SK-N-SH treated with all-trans-retinoic acid at 6 μM for 48 hours (cell line): ENCODE measurements at regions not wholly inside any gene's neighbourhood (a gene's known extent, or its start where the extent isn't known, plus 50 kb on each side); places are given as distances from the start of the nearest gene placed in this dataset.

Experiments
- BACH2 ChIP-seq: fragments of 250-450 bp; sonication (Bioruptor Pico); IDR thresholded peaks from 2 replicates; pipeline ENCODE4 v1.9.0; 2021; ENCODE audit warnings: mild to moderate bottlenecking, borderline replicate concordance
- CSDC2 ChIP-seq: fragments of 250-450 bp; sonication (Bioruptor Pico); IDR thresholded peaks from 2 replicates; pipeline ENCODE4 v1.5.0; 2020; ENCODE audit warnings: mild to moderate bottlenecking, moderate library complexity
- GLIS3 ChIP-seq: fragments of 250-450 bp; sonication (Bioruptor Pico); IDR thresholded peaks from 2 replicates; pipeline ENCODE4 v1.5.0; 2020; ENCODE audit warnings: mild to moderate bottlenecking, moderate library complexity
- PPARA ChIP-seq: fragments of 250-450 bp; sonication (Bioruptor Pico); IDR thresholded peaks from 2 replicates; pipeline ENCODE4 v1.5.0; 2020; ENCODE audit warnings: mild to moderate bottlenecking, borderline replicate concordance
- RARB ChIP-seq: fragments of 250-450 bp; sonication (Bioruptor Pico); IDR thresholded peaks from 2 replicates; pipeline ENCODE4 v1.8.0; 2021; ENCODE audit warnings: mild to moderate bottlenecking, moderate library complexity
- SNAI2 ChIP-seq: fragments of 250-450 bp; sonication (Bioruptor Pico); IDR thresholded peaks from 2 replicates; pipeline ENCODE4 v1.5.0; 2020; ENCODE audit warnings: mild to moderate bottlenecking, moderate library complexity
- ZFP3 ChIP-seq: fragments of 250-450 bp; sonication (Bioruptor Pico); IDR thresholded peaks from 2 replicates; pipeline ENCODE4 v1.5.0; 2020; ENCODE audit warnings: mild to moderate bottlenecking, moderate library complexity
- TF ChIP-seq, protein P1 (sequence below): fragments of 250-450 bp; sonication (Bioruptor Pico); IDR thresholded peaks from 2 replicates; pipeline ENCODE4 v1.5.1; 2020; ENCODE audit warnings: low read depth, mild to moderate bottlenecking, moderate library complexity
- TF ChIP-seq, protein P2 (sequence below): fragments of 250-450 bp; sonication (Bioruptor Pico); IDR thresholded peaks from 2 replicates; pipeline ENCODE4 v1.5.1; 2021; ENCODE audit warnings: mild to moderate bottlenecking, moderate library complexity
- TF ChIP-seq, protein P3 (sequence below): fragments of 250-450 bp; sonication (Bioruptor Pico); IDR thresholded peaks from 2 replicates; pipeline ENCODE4 v1.5.0; 2020; ENCODE audit warnings: mild to moderate bottlenecking, moderate library complexity

DNA sequence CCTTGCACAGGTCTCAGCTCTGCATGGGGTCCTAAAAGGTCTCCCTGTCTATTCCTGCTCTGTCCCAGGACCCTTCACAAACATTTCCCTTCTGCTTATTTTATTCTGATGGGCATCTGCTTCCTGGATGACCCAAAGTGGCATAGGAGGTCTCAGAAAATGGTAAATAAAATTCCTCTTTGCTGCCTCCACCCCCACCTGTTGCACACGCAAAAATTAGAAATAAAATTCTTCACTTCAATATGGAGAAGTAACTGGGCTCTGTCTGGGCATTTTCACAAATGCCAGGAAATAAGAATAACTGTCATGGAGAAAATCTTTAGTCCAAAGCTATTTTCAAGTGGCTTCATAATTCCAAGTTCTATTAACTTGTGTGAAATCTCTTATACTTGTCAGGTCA lies 106.6 kb upstream of the MAP1B start:
- TF ChIP-seq ZFP3 (no peak), GLIS3 (CRISPR knock-in tag) (no peak), SNAI2 (no peak), RARB (CRISPR knock-in tag) (no peak), PPARA (no peak), CSDC2 (CRISPR knock-in tag) (no peak), BACH2 (CRISPR knock-in tag) (no peak)
- TF ChIP-seq, protein P1, sequence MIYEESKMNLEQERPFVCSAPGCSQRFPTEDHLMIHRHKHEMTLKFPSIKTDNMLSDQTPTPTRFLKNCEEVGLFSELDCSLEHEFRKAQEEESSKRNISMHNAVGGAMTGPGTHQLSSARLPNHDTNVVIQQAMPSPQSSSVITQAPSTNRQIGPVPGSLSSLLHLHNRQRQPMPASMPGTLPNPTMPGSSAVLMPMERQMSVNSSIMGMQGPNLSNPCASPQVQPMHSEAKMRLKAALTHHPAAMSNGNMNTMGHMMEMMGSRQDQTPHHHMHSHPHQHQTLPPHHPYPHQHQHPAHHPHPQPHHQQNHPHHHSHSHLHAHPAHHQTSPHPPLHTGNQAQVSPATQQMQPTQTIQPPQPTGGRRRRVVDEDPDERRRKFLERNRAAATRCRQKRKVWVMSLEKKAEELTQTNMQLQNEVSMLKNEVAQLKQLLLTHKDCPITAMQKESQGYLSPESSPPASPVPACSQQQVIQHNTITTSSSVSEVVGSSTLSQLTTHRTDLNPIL (CRISPR knock-in tag), result no peak
- TF ChIP-seq, protein P2, sequence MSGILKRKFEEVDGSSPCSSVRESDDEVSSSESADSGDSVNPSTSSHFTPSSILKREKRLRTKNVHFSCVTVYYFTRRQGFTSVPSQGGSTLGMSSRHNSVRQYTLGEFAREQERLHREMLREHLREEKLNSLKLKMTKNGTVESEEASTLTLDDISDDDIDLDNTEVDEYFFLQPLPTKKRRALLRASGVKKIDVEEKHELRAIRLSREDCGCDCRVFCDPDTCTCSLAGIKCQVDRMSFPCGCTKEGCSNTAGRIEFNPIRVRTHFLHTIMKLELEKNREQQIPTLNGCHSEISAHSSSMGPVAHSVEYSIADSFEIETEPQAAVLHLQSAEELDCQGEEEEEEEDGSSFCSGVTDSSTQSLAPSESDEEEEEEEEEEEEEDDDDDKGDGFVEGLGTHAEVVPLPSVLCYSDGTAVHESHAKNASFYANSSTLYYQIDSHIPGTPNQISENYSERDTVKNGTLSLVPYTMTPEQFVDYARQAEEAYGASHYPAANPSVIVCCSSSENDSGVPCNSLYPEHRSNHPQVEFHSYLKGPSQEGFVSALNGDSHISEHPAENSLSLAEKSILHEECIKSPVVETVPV (CRISPR knock-in tag), result no peak
- TF ChIP-seq, protein P3, sequence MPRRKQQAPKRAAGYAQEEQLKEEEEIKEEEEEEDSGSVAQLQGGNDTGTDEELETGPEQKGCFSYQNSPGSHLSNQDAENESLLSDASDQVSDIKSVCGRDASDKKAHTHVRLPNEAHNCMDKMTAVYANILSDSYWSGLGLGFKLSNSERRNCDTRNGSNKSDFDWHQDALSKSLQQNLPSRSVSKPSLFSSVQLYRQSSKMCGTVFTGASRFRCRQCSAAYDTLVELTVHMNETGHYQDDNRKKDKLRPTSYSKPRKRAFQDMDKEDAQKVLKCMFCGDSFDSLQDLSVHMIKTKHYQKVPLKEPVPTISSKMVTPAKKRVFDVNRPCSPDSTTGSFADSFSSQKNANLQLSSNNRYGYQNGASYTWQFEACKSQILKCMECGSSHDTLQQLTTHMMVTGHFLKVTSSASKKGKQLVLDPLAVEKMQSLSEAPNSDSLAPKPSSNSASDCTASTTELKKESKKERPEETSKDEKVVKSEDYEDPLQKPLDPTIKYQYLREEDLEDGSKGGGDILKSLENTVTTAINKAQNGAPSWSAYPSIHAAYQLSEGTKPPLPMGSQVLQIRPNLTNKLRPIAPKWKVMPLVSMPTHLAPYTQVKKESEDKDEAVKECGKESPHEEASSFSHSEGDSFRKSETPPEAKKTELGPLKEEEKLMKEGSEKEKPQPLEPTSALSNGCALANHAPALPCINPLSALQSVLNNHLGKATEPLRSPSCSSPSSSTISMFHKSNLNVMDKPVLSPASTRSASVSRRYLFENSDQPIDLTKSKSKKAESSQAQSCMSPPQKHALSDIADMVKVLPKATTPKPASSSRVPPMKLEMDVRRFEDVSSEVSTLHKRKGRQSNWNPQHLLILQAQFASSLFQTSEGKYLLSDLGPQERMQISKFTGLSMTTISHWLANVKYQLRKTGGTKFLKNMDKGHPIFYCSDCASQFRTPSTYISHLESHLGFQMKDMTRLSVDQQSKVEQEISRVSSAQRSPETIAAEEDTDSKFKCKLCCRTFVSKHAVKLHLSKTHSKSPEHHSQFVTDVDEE, result no peak
